Small intestine (tissue), 7 donors: ENCODE measurements at regions not wholly inside any gene's neighbourhood (a gene's known extent, or its start where the extent isn't known, plus 50 kb on each side); places are given as distances from the start of the nearest gene placed in this dataset.

ENCODE experiments used
- DNase-seq, 2 donors: peaks; one replicate each; pipeline versions ENCODE4 v3.0.0 to v3.0.0-alpha.2; 2013
- FAIRE-seq: peaks from 2 replicates; lab custom pipeline; 2012; peaks lifted over from hg19 to GRCh38; lab: Jason Lieb, UNC
- H3K27ac ChIP-seq, 3 donors: one replicate each; pipeline ENCODE4 v1.5.1; 2013; ENCODE audit warnings: low read length in 2 of 3, mild to moderate bottlenecking in 2 of 3, control low read depth in 1 of 3, inconsistent platforms in 1 of 3, low read depth in 1 of 3, moderate library complexity in 1 of 3
- H3K27me3 ChIP-seq, 3 donors: one replicate each; pipeline ENCODE4 v1.6.1; 2013; ENCODE audit warnings: low read length in 3 of 3, inconsistent platforms in 1 of 3; ENCODE audit not compliant: control insufficient read depth in 3 of 3, insufficient read depth in 3 of 3
- H3K36me3 ChIP-seq, 3 donors: one replicate each; pipeline ENCODE4 v1.6.1; 2013; ENCODE audit warnings: low read length in 3 of 3, inconsistent platforms in 1 of 3, low read depth in 1 of 3, mild to moderate bottlenecking in 1 of 3, moderate library complexity in 1 of 3; ENCODE audit not compliant: control insufficient read depth in 3 of 3, insufficient read depth in 2 of 3
- H3K4me1 ChIP-seq, 3 donors: one replicate each; pipeline ENCODE4 v1.6.1; 2013; ENCODE audit warnings: low read length in 2 of 3, inconsistent platforms in 1 of 3, low read depth in 1 of 3, mild to moderate bottlenecking in 1 of 3, moderate library complexity in 1 of 3; ENCODE audit not compliant: control insufficient read depth in 3 of 3, insufficient read depth in 2 of 3
- H3K4me3 ChIP-seq, 3 donors: one replicate each; pipeline ENCODE4 v1.5.1; 2013; ENCODE audit warnings: low read length in 3 of 3, control low read depth in 1 of 3, inconsistent platforms in 1 of 3, low read depth in 1 of 3, mild to moderate bottlenecking in 1 of 3, moderate library complexity in 1 of 3
- H3K9me3 ChIP-seq, 2 donors: one replicate each; pipeline ENCODE4 v1.6.1; 2013; ENCODE audit warnings: low read depth in 1 of 2, low read length in 1 of 2; ENCODE audit not compliant: control insufficient read depth in 2 of 2, insufficient read depth in 1 of 2
- WGBS, 3 donors: extraction: QIAGEN DNeasy Blood & Tissue Kit; methylation state at CpG; one replicate each; pipeline ENCODE4 v1.1.7; 2013; 5-methylcytosine and 5-hydroxymethylcytosine counted together
- donor health status: healthy with polysubstance abuse.
- donor health status: control.
- donor health status: control.
- donor health status: Bipolar disorder and iron deficiency.
- donor health status: healthy.

DNA sequence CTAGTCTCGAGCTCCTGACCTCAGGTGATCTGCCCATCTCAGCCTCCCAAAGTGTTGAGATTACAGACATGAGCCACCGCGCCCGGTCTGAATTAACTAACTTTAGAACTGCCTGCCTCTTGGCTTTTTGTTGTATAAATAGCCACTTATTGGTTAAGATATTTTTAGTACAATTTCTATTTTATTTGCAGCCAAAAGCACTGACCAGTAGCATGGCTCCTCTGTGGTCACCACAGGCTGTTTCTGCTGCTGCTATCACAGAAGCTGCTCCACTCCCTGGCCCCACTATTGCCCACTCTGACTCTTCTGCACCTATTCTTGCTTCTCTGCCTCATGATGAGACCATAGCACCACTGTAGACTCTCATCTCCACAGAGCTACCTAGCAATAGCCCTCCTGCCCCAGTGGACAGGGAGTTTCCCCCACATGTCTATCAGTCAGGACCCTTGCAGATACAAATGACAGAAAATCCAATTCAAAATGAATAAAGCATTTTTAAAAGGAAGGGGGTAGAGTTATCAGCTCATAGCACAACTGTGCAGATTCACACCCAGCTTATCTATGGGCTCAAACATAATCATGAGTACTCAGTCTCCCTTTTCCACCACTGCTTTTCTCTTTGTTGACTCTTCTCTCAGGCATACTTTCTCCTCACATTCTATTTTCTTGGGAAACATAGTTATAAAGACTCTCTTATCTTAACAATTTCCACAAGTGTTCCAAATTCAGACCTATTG is 151.8 kb upstream of the EPB41L4A start:
- Histone ChIP-seq H3K4me1 (no peaks in the 10 kb centered on the region), H3K9me3 (no peaks in the 10 kb centered on the region), H3K36me3 (no peaks in the 10 kb centered on the region), H3K27ac (no peak overlapping the region), H3K27me3 (peaks cover 0 to 2% (median 0%) of the 10 kb centered on the region in 3 donors), H3K4me3 (no peak overlapping the region)
- no peak for FAIRE-seq
- 84 to 94% (median 88%) methylated on average over 4 of the region's 4 CpGs for WGBS, 3 donors
- DNase-seq, result no peak

DNA sequence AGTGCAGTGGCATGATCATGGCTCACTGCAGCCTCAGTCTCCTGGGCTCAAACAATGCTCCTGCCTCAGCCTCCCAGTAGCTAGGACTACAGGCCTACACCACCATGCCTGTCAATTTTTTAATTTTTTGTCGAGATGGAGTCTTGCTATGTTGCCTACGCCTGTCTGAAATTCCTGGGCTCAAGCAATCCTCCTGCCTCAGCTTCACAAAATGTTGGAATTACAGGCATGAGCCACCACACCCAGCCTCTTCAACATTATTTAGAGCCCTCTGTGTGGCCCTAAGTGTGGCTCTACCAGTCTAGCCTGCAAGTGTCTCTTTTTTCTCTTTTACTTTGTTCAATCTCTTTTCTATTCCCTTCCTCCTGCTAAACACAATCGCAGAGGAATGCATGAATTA is 154.4 kb upstream of the EPB41L4A start:
- Histone ChIP-seq H3K4me3 (no peak overlapping the region), H3K4me1 (no peaks in the 10 kb centered on the region), H3K9me3 (no peaks in the 10 kb centered on the region), H3K36me3 (no peaks in the 10 kb centered on the region), H3K27ac (no peak overlapping the region), H3K27me3 (no peaks in the 10 kb centered on the region)
- whole genome bisulfite sequencing, 3 donors, result 91 to 92% (median 91%) methylated on average over 3 of the region's 3 CpGs
- FAIRE-seq (no peak), DNase-seq (no peak)

- Histone ChIP-seq H3K4me1 (no peaks in the 10 kb centered on the region), H3K4me3 (no peak overlapping the region), H3K36me3 (no peaks in the 10 kb centered on the region), H3K9me3 (no peaks in the 10 kb centered on the region), H3K27ac (no peak overlapping the region), H3K27me3 (no peaks in the 10 kb centered on the region)
- DNase-seq, result no peak
- FAIRE-seq, result no peak
- WGBS, 3 donors, result 65 to 86% (median 67%) methylated on average over 3 of the region's 3 CpGs
Observed at GRCh38 chr5:112574536-112574935, 155.5 kb upstream of the EPB41L4A start.

GRCh38 chr5:112576298-112576925 is 157.3 kb upstream of the EPB41L4A start:
- FAIRE-seq (no peak), DNase-seq (no peak)
- Histone ChIP-seq H3K36me3 (no peaks in the 10 kb centered on the region), H3K9me3 (no peaks in the 10 kb centered on the region), H3K27me3 (no peaks in the 10 kb centered on the region), H3K4me1 (no peaks in the 10 kb centered on the region), H3K27ac (no peak overlapping the region), H3K4me3 (no peak overlapping the region)
- 57 to 78% (median 65%) methylated on average over 3 of the region's 3 CpGs for WGBS, 3 donors

DNA sequence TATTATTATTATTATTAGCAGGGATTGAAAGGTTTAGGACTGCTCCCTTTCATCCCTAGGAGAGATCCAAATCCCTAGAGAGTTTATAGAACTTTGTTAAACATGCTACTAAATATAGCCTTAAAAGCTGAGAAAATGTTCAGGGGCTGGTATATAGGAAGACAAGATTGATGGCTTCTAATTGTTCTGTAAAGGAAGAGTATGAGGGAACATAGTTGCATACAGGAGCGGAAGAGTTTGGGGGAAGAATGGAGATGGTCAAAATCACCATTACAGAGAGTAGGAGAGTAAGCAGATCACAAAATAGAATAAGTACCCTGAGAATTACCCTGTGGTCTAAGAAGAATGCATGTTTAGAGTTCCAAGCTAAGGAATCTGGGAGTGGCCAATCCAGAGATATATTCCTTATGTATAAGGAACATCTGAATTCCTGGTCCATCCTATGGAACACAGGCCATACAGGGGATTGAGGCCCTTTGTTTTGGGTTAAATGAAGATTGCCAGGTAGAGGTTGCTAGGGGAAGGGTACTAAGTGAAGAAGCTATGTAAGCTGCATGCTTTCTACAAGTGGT is 158.0 kb upstream of the APC start:
- FAIRE-seq, result no peak
- H3K9me3 ChIP-seq, result no peaks in the 10 kb centered on the region
- no peak overlapping the region for H3K4me3 ChIP-seq
- no peak for DNase-seq
- 85 to 94% (median 93%) methylated on average over 1 of the region's 1 CpG for WGBS, 3 donors
- H3K27me3 ChIP-seq, result no peaks in the 10 kb centered on the region
- no peak overlapping the region for H3K27ac ChIP-seq
- no peaks in the 10 kb centered on the region for H3K36me3 ChIP-seq
- no peaks in the 10 kb centered on the region for H3K4me1 ChIP-seq

- FAIRE-seq (no peak), DNase-seq (no peak)
- 77 to 80% (median 77%) methylated on average over 9 of the region's 9 CpGs for WGBS, 3 donors
- no peaks in the 10 kb centered on the region for H3K27me3 ChIP-seq
- no peaks in the 10 kb centered on the region for H3K9me3 ChIP-seq
- no peak overlapping the region for H3K27ac ChIP-seq
- H3K4me3 ChIP-seq, result no peak overlapping the region
- H3K36me3 ChIP-seq, result no peaks in the 10 kb centered on the region
- H3K4me1 ChIP-seq, result no peaks in the 10 kb centered on the region
Observed at GRCh38 chr5:112581811-112582320, 155.8 kb upstream of the APC start.

- no peaks in the 10 kb centered on the region for H3K9me3 ChIP-seq
- H3K36me3 ChIP-seq, result no peaks in the 10 kb centered on the region
- 79 to 91% (median 81%) methylated on average over 4 of the region's 4 CpGs for WGBS, 3 donors
- no peaks in the 10 kb centered on the region for H3K4me1 ChIP-seq
- H3K27ac ChIP-seq, result no peak overlapping the region
- no peak overlapping the region for H3K4me3 ChIP-seq
- no peak for DNase-seq
- no peak for FAIRE-seq
- no peaks in the 10 kb centered on the region for H3K27me3 ChIP-seq
Observed at GRCh38 chr5:112583166-112583565, 154.5 kb upstream of the APC start.

- FAIRE-seq, result no peak
- Histone ChIP-seq H3K4me1 (no peaks in the 10 kb centered on the region), H3K36me3 (no peaks in the 10 kb centered on the region), H3K27me3 (no peaks in the 10 kb centered on the region), H3K9me3 (no peaks in the 10 kb centered on the region), H3K4me3 (no peak overlapping the region), H3K27ac (no peak overlapping the region)
- no peak for DNase-seq
- 75 to 87% (median 85%) methylated on average over 2 of the region's 2 CpGs for WGBS, 3 donors
Observed at GRCh38 chr5:112584781-112585180, 152.9 kb upstream of the APC start.
